Activated CD8-positive, alpha-beta T cell treated with anti-CD3 and anti-CD28 coated beads for 36 hours (primary cell): ENCODE measurements at regions not wholly inside any gene's neighbourhood (a gene's known extent, or its start where the extent isn't known, plus 50 kb on each side); places are given as distances from the start of the nearest gene placed in this dataset.
"Not testable (repeated sequence)": the region's sequence is repeated elsewhere in the genome, so short reads cannot be mapped to it uniquely, and the experiment has no call there.

Source experiments
- ATAC-seq: fragments of 200-7000 bp; cut with Tn5 transposase; one replicate; pipeline ENCODE4 v1.10.0; 2021; ENCODE audit warnings: mild to moderate bottlenecking, moderate library complexity
- CTCF ChIA-PET: fragments of 350-600 bp; sonication (Branson Sonifier 250); formaldehyde crosslinking; loops from one replicate; lab custom pipeline; 2021; ENCODE audit warnings: antibody characterized with exemption; lab: Charles Lee
- POLR2A ChIA-PET: fragments of 350-600 bp; sonication (Branson Sonifier 250); formaldehyde crosslinking; loops from one replicate; lab custom pipeline; 2021; ENCODE audit warnings: antibody characterized with exemption; lab: Charles Lee
- DNase-seq: peaks from one replicate; pipeline ENCODE4 v3.0.0-alpha.2; 2020
- H3K27ac Mint-ChIP-seq: one replicate; pipeline ENCODE4 v1.8.0; 2021; ENCODE audit warnings: mild to moderate bottlenecking, mixed read lengths
- H3K27me3 Mint-ChIP-seq: one replicate; pipeline ENCODE4 v1.8.0; 2021; ENCODE audit warnings: mixed read lengths
- H3K36me3 Mint-ChIP-seq: one replicate; pipeline ENCODE4 v1.8.0; 2021; ENCODE audit warnings: low read depth, mixed read lengths
- H3K4me1 Mint-ChIP-seq: one replicate; pipeline ENCODE4 v1.8.0; 2021; ENCODE audit warnings: low read depth, mixed read lengths
- H3K4me3 Mint-ChIP-seq: one replicate; pipeline ENCODE4 v1.8.0; 2021; ENCODE audit warnings: mild to moderate bottlenecking, moderate library complexity, mixed read lengths
- H3K9me3 Mint-ChIP-seq: one replicate; pipeline ENCODE4 v1.8.0; 2021; ENCODE audit warnings: mixed read lengths
- CTCF ChIP-seq: fragments of 200-600 bp; IDR thresholded peaks from one replicate; pipeline ENCODE4 v1.8.0; 2022; ENCODE audit warnings: antibody characterized with exemption, mild to moderate bottlenecking
- intact Hi-C: fragments of 100-400 bp; cut with micrococcal nuclease; formaldehyde crosslinking; loops from one replicate; pipeline ENCODE4 v1.10.0; 2022

GRCh38 chr4:33831442-33832066 lies 2412.8 kb downstream of the ARAP2 start:
- H3K4me3 Mint-ChIP-seq = no peak overlapping the region
- intact Hi-C loops = no loop called here
- POLR2A ChIA-PET = no interaction called here
- H3K27me3 Mint-ChIP-seq = no peaks in the 10 kb centered on the region
- no peaks in the 10 kb centered on the region for H3K36me3 Mint-ChIP-seq
- ATAC-seq (no peak), DNase-seq (no peak)
- CTCF ChIA-PET = no interaction called here
- H3K9me3 Mint-ChIP-seq = peaks cover 6% of the 10 kb centered on the region
- no peak for TF ChIP-seq CTCF
- H3K4me1 Mint-ChIP-seq = no peaks in the 10 kb centered on the region
- no peak overlapping the region for H3K27ac Mint-ChIP-seq

DNA sequence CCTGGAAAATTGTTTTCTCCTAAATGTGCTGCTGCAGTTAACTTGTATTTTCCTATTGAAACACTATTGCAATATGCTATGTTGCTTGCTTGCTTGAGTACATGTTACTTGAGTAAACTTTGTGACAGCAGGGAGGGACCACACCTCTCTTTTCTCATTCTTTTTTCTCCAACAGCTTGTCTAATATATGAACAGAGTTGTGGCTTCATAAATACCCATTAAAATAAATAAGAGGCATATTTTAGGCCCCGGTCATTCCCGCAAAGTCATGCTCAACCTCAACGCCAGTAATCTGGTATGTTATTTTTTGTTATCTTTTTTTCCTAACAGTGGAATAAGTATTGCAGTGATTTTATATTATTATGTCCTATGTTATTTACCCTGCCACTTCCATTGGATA lies 2408.6 kb downstream of the ARAP2 start:
- H3K36me3 Mint-ChIP-seq, ATAC-seq, H3K4me3 Mint-ChIP-seq, H3K27ac Mint-ChIP-seq, H3K27me3 Mint-ChIP-seq, POLR2A ChIA-PET, CTCF ChIA-PET, H3K4me1 Mint-ChIP-seq, DNase-seq, intact Hi-C loops: not testable (repeated sequence)
- H3K9me3 Mint-ChIP-seq = peaks cover 12% of the 10 kb centered on the region

GRCh38 chr4:33837043-33837838 lies 2407.1 kb downstream of the ARAP2 start:
- Mint-ChIP-seq H3K4me1 (no peaks in the 10 kb centered on the region), H3K9me3 (peaks cover 7% of the 10 kb centered on the region), H3K27me3 (no peaks in the 10 kb centered on the region), H3K36me3 (no peaks in the 10 kb centered on the region), H3K27ac (no peak overlapping the region), H3K4me3 (no peak overlapping the region)
- DNase-seq (no peak), ATAC-seq (no peak)
- TF ChIP-seq CTCF = no peak
- CTCF ChIA-PET = no interaction called here
- intact Hi-C loops = no loop called here
- POLR2A ChIA-PET = no interaction called here

DNA sequence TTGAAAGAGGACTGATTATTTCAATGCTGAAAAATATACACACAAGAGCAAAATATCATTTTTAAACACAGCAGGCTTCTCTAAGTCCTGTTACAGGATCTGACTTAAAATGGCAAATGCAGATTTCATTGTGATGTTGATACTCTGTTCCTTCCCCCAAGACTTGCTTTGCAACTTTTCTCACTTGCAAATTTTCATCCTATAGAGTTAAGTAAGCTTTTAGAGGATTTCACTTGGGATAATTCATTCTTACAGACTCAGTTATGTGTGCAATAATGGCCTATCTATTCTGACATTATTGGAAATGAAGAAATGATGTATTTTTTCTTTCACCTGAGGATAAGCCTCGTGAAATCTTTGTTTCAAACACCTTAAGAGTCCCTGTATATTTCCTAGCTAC lies 2403.2 kb downstream of the ARAP2 start:
- ATAC-seq = no peak
- H3K27ac Mint-ChIP-seq = no peak overlapping the region
- no peaks in the 10 kb centered on the region for H3K36me3 Mint-ChIP-seq
- DNase-seq = no peak
- ChIA-PET POLR2A (no interaction called here), CTCF (no interaction called here)
- no peak overlapping the region for H3K4me3 Mint-ChIP-seq
- H3K27me3 Mint-ChIP-seq = no peaks in the 10 kb centered on the region
- H3K4me1 Mint-ChIP-seq = no peaks in the 10 kb centered on the region
- peaks cover 10% of the 10 kb centered on the region for H3K9me3 Mint-ChIP-seq
- intact Hi-C loops = no loop called here
- TF ChIP-seq CTCF = no peak

- Mint-ChIP-seq H3K27ac (no peak overlapping the region), H3K36me3 (no peaks in the 10 kb centered on the region), H3K27me3 (no peaks in the 10 kb centered on the region), H3K4me3 (no peak overlapping the region), H3K4me1 (no peaks in the 10 kb centered on the region), H3K9me3 (peaks cover 17% of the 10 kb centered on the region)
- DNase-seq = no peak
- TF ChIP-seq CTCF = no peak
- intact Hi-C loops = no loop called here
- ChIA-PET POLR2A (no interaction called here), CTCF (no interaction called here)
- ATAC-seq = no peak
Observed at GRCh38 chr4:33850371-33850902, 2393.9 kb downstream of the ARAP2 start.

GRCh38 chr4:33853670-33854069 lies 2390.6 kb downstream of the ARAP2 start:
- H3K36me3 Mint-ChIP-seq, H3K27me3 Mint-ChIP-seq, intact Hi-C loops, H3K4me3 Mint-ChIP-seq, ATAC-seq, CTCF ChIA-PET, H3K27ac Mint-ChIP-seq, H3K4me1 Mint-ChIP-seq, POLR2A ChIA-PET, DNase-seq: not testable (repeated sequence)
- peaks cover 16% of the 10 kb centered on the region for H3K9me3 Mint-ChIP-seq
